H9 (cell line): ENCODE measurements at regions not wholly inside any gene's neighbourhood (a gene's known extent, or its start where the extent isn't known, plus 50 kb on each side); places are given as distances from the start of the nearest gene placed in this dataset.

ENCODE experiments used
- DNase-seq: peaks from one replicate; pipeline ENCODE4 v3.0.0-alpha.2; 2017
- H2AFZ ChIP-seq: one replicate; pipeline ENCODE4 v1.6.1; 2013; ENCODE audit warnings: mild to moderate bottlenecking, low read length, control low read depth, moderate library complexity
- H2AK5ac ChIP-seq: 2 replicates; pipeline ENCODE4 v1.6.1; 2013; ENCODE audit warnings: low read length, control low read depth, mixed read lengths; ENCODE audit not compliant: insufficient read length
- H2BK120ac ChIP-seq: one replicate; pipeline ENCODE4 v1.6.1; 2013; ENCODE audit warnings: low read depth, mild to moderate bottlenecking, low read length, control low read depth, inconsistent platforms; ENCODE audit not compliant: poor library complexity, severe bottlenecking
- H2BK12ac ChIP-seq: 2 replicates; pipeline ENCODE4 v1.6.1; 2013; ENCODE audit warnings: low read length, control low read depth, mixed read lengths, low read depth; ENCODE audit not compliant: insufficient read length
- H2BK15ac ChIP-seq: 2 replicates; pipeline ENCODE4 v1.6.1; 2013; ENCODE audit warnings: low read depth, low read length, control low read depth
- H2BK20ac ChIP-seq: one replicate; pipeline ENCODE4 v1.6.1; 2013; ENCODE audit warnings: low read depth, mild to moderate bottlenecking, low read length, control low read depth, inconsistent platforms; ENCODE audit not compliant: poor library complexity, severe bottlenecking
- H2BK5ac ChIP-seq: 2 replicates; pipeline ENCODE4 v1.6.1; 2013; ENCODE audit warnings: low read length, control low read depth, mixed read lengths; ENCODE audit not compliant: insufficient read length
- H3K14ac ChIP-seq: 2 replicates; pipeline ENCODE4 v1.6.1; 2013; ENCODE audit warnings: low read length, control low read depth; ENCODE audit not compliant: insufficient read depth
- H3K18ac ChIP-seq: 2 replicates; pipeline ENCODE4 v1.6.1; 2013; ENCODE audit warnings: low read depth, mild to moderate bottlenecking, mixed read lengths, low read length, control low read depth; ENCODE audit not compliant: insufficient read length
- H3K23ac ChIP-seq: 2 replicates; pipeline ENCODE4 v1.6.1; 2013; ENCODE audit warnings: low read length, control low read depth, mixed read lengths, low read depth; ENCODE audit not compliant: insufficient read length
- H3K23me2 ChIP-seq: 2 replicates; pipeline ENCODE4 v1.6.1; 2013; ENCODE audit warnings: low read depth, mild to moderate bottlenecking, mixed read lengths, low read length, control low read depth; ENCODE audit not compliant: insufficient read length, poor library complexity, severe bottlenecking
- H3K27ac ChIP-seq: 2 replicates; pipeline ENCODE4 v1.5.1; 2013; ENCODE audit warnings: low read length, control low read depth, mixed read lengths, low read depth; ENCODE audit not compliant: insufficient read length
- H3K27me3 ChIP-seq: 2 replicates; pipeline ENCODE4 v1.6.1; 2013; ENCODE audit warnings: low read length, control low read depth, inconsistent platforms; ENCODE audit not compliant: insufficient read depth
- H3K4ac ChIP-seq: 2 replicates; pipeline ENCODE4 v1.6.1; 2013; ENCODE audit warnings: low read depth, mild to moderate bottlenecking, control low read depth, inconsistent platforms, low read length, moderate library complexity
- H3K4me1 ChIP-seq: 2 replicates; pipeline ENCODE4 v1.6.1; 2013; ENCODE audit warnings: low read length, control low read depth, inconsistent platforms; ENCODE audit not compliant: insufficient read depth
- H3K4me2 ChIP-seq: 2 replicates; pipeline ENCODE4 v1.6.1; 2013; ENCODE audit warnings: low read length, control low read depth, mixed read lengths; ENCODE audit not compliant: insufficient read length, insufficient read depth
- H3K56ac ChIP-seq: 2 replicates; pipeline ENCODE4 v1.6.1; 2013; ENCODE audit warnings: low read depth, mild to moderate bottlenecking, mixed read lengths, low read length, control low read depth; ENCODE audit not compliant: insufficient read length
- H3K79me1 ChIP-seq: 2 replicates; pipeline ENCODE4 v1.6.1; 2013; ENCODE audit warnings: low read depth, mild to moderate bottlenecking, moderate library complexity, low read length, control low read depth, inconsistent platforms; ENCODE audit not compliant: insufficient read depth, poor library complexity, severe bottlenecking
- H3K79me2 ChIP-seq: 2 replicates; pipeline ENCODE4 v1.6.1; 2013; ENCODE audit warnings: low read length, control low read depth, inconsistent platforms; ENCODE audit not compliant: insufficient read depth
- H3K9ac ChIP-seq: 2 replicates; pipeline ENCODE4 v1.6.1; 2013; ENCODE audit warnings: low read length, control low read depth, mixed read lengths; ENCODE audit not compliant: insufficient read length; ENCODE audit errors: extremely low read depth
- H3K9me3 ChIP-seq: one replicate; pipeline ENCODE4 v1.6.1; 2013; ENCODE audit warnings: low read depth, low read length, inconsistent platforms; ENCODE audit not compliant: control insufficient read depth
- H3T11ph ChIP-seq: one replicate; pipeline ENCODE4 v1.6.1; 2013; ENCODE audit warnings: mild to moderate bottlenecking, low read length, control low read depth, inconsistent platforms
- H4K20me1 ChIP-seq: one replicate; pipeline ENCODE4 v1.6.1; 2013; ENCODE audit not compliant: control insufficient read depth, insufficient read length, insufficient read depth
- H4K5ac ChIP-seq: 2 replicates; pipeline ENCODE4 v1.6.1; 2013; ENCODE audit warnings: low read depth, mild to moderate bottlenecking, mixed read lengths, low read length, control low read depth; ENCODE audit not compliant: insufficient read length
- H4K8ac ChIP-seq: replicated peaks from 2 replicates; pipeline ENCODE4 v1.6.1; 2013; ENCODE audit warnings: low read length, control low read depth, mixed read lengths, low read depth; ENCODE audit not compliant: insufficient read length
- H4K91ac ChIP-seq: 2 replicates; pipeline ENCODE4 v1.6.1; 2013; ENCODE audit warnings: low read depth, mild to moderate bottlenecking, moderate library complexity, mixed read lengths, low read length, control low read depth; ENCODE audit not compliant: insufficient read length
- H3K27ac Mint-ChIP-seq, 3 experiments: 2 replicates in 2 of 3; 3 replicates in 1 of 3; pipeline ENCODE4 v1.8.0; 2020 to 2021; ENCODE audit warnings: mixed read lengths in 3 of 3, mild to moderate bottlenecking in 1 of 3, moderate library complexity in 1 of 3
- H3K27me3 Mint-ChIP-seq: 2 replicates; pipeline ENCODE4 v1.8.0; 2021; ENCODE audit warnings: low read depth, mild to moderate bottlenecking, moderate library complexity, mixed read lengths
- H3K36me3 Mint-ChIP-seq, 3 experiments: 2 replicates in 2 of 3; 3 replicates in 1 of 3; pipeline ENCODE4 v1.8.0; 2020 to 2021; ENCODE audit warnings: low read depth in 3 of 3, mixed read lengths in 3 of 3; ENCODE audit not compliant: insufficient read depth in 1 of 3
- H3K4me1 Mint-ChIP-seq, 2 experiments: 2 replicates each; pipeline ENCODE4 v1.8.0; 2020; ENCODE audit warnings: mixed read lengths in 2 of 2
- H3K4me3 Mint-ChIP-seq, 2 experiments: 2 replicates in 1 of 2; 3 replicates in 1 of 2; pipeline ENCODE4 v1.8.0; 2020 to 2021; ENCODE audit warnings: mild to moderate bottlenecking in 2 of 2, mixed read lengths in 2 of 2, moderate library complexity in 1 of 2
- H3K9me3 Mint-ChIP-seq, 2 experiments: 2 replicates in 1 of 2; 3 replicates in 1 of 2; pipeline ENCODE4 v1.8.0; 2020; ENCODE audit warnings: mild to moderate bottlenecking in 2 of 2, mixed read lengths in 2 of 2, moderate library complexity in 1 of 2
- CTCF ChIP-seq: fragments of 200-600 bp; sonication (generic); conservative IDR thresholded peaks from 3 replicates; pipeline ENCODE4 v1.8.0; 2021; ENCODE audit warnings: antibody characterized with exemption, mild to moderate bottlenecking
- WGBS: extraction: QIAGEN DNeasy Blood & Tissue Kit; methylation state at CpG from one replicate; pipeline ENCODE4 v1.1.7; 2013; ENCODE audit warnings: missing lambda C conversion rate, low lambda C conversion rate, mixed read lengths; ENCODE audit not compliant: insufficient read length; ENCODE audit errors: extremely low coverage; 5-methylcytosine and 5-hydroxymethylcytosine counted together

GRCh38 chr14:85150166-85150565, 379.8 kb upstream of the FLRT2 start:
- Histone ChIP-seq H4K91ac (no peak overlapping the region), H3K4me1 (no peaks in the 10 kb centered on the region), H2AK5ac (no peak overlapping the region), H3K4me2 (no peak overlapping the region), H3K4ac (no peak overlapping the region), H2AFZ (no peak overlapping the region), H4K8ac (no peak overlapping the region), H3K23me2 (no peaks in the 10 kb centered on the region), H3K79me1 (no peaks in the 10 kb centered on the region), H3K9me3 (no peaks in the 10 kb centered on the region), H3K79me2 (no peaks in the 10 kb centered on the region), H4K5ac (no peak overlapping the region), H3T11ph (no peak overlapping the region), H3K27me3 (no peaks in the 10 kb centered on the region), H2BK15ac (no peak overlapping the region), H2BK120ac (no peak overlapping the region), H2BK20ac (no peak overlapping the region), H3K9ac (no peak overlapping the region), H3K23ac (no peak overlapping the region), H3K18ac (no peak overlapping the region), H2BK5ac (no peak overlapping the region), H3K27ac (no peak overlapping the region), H4K20me1 (no peaks in the 10 kb centered on the region), H2BK12ac (no peak overlapping the region), H3K14ac (no peak overlapping the region), H3K56ac (no peak overlapping the region)
- H3K27ac Mint-ChIP-seq, result no peak overlapping the region
- H3K27me3 Mint-ChIP-seq, result peaks cover 2% of the 10 kb centered on the region; the same call in 1 of the 2 replicates
- H3K9me3 Mint-ChIP-seq, result peaks cover 3 to 6% of the 10 kb centered on the region in 2 experiments; a peak in 1 of 5 replicates
- H3K36me3 Mint-ChIP-seq, result peaks cover 0 to 7% (median 0%) of the 10 kb centered on the region in 3 experiments; a peak in 2 of 7 replicates
- WGBS, result no CpG with 5 or more reads among the region's 4 CpGs
- no peak for TF ChIP-seq CTCF
- H3K4me1 Mint-ChIP-seq, result no peaks in the 10 kb centered on the region
- DNase-seq, result no peak
- no peak overlapping the region for H3K4me3 Mint-ChIP-seq
